ENCODE measurements at regions not wholly inside any gene's neighbourhood (a gene's known extent, or its start where the extent isn't known, plus 50 kb on each side); places are given as distances from the start of the nearest gene placed in this dataset.

GRCh38 chr21:28181730-28182129 is 810.9 kb downstream of the LTN1 start:
- no peak for DNase-seq
- Histone ChIP-seq H3K4me3 (no peak overlapping the region), H3K36me3 (ENCODE audit: control insufficient read depth in 4 of 4, insufficient read depth in 4 of 4, low read length in 4 of 4) (no peaks in the 10 kb centered on the region), H3K27me3 (ENCODE audit: control insufficient read depth in 3 of 3, insufficient read depth in 3 of 3, low read length in 2 of 3) (no peaks in the 10 kb centered on the region), H3K27ac (ENCODE audit: low read depth in 1 of 2, low read length in 1 of 2) (no peak overlapping the region), H3K9me3 (ENCODE audit: control insufficient read depth in 4 of 4, insufficient read depth in 3 of 4, low read length in 3 of 4) (peaks cover 0 to 6% (median 0%) of the 10 kb centered on the region in 4 donors), H3K4me1 (ENCODE audit: control insufficient read depth in 5 of 5, insufficient read depth in 5 of 5, low read length in 5 of 5) (peaks cover 0 to 18% (median 2%) of the 10 kb centered on the region in 5 donors), H3K9ac (ENCODE audit: insufficient read depth in 1 of 2, low read length in 2 of 2) (no peak overlapping the region)
- no peak for TF ChIP-seq CTCF (IDR thresholded peaks at IDR 0.05; ENCODE audit: control extremely low read depth, extremely low read depth)
- no peak for ATAC-seq (ENCODE audit: insufficient read depth, low FRiP score)
- WGBS, 2 donors, result 90 to 94% methylated on average over 4 of the region's 4 CpGs

- Histone ChIP-seq H3K27me3 (ENCODE audit: control insufficient read depth in 3 of 3, insufficient read depth in 3 of 3, low read length in 2 of 3) (no peaks in the 10 kb centered on the region), H3K4me3 (no peak overlapping the region), H3K4me1 (ENCODE audit: control insufficient read depth in 5 of 5, insufficient read depth in 5 of 5, low read length in 5 of 5) (peaks cover 0 to 18% (median 2%) of the 10 kb centered on the region in 5 donors), H3K36me3 (ENCODE audit: control insufficient read depth in 4 of 4, insufficient read depth in 4 of 4, low read length in 4 of 4) (no peaks in the 10 kb centered on the region), H3K9ac (ENCODE audit: insufficient read depth in 1 of 2, low read length in 2 of 2) (no peak overlapping the region), H3K27ac (ENCODE audit: low read depth in 1 of 2, low read length in 1 of 2) (no peak overlapping the region), H3K9me3 (ENCODE audit: control insufficient read depth in 4 of 4, insufficient read depth in 3 of 4, low read length in 3 of 4) (peaks cover 0 to 8% (median 0%) of the 10 kb centered on the region in 4 donors)
- DNase-seq, result peak in 2 of 3 donors; percentile 80 to 84
- TF ChIP-seq CTCF (IDR thresholded peaks at IDR 0.05; ENCODE audit: control extremely low read depth, extremely low read depth), result no peak
- no peak for ATAC-seq (ENCODE audit: insufficient read depth, low FRiP score)
Measured at GRCh38 chr21:28179136-28179535, 813.5 kb downstream of the LTN1 start.

- Histone ChIP-seq H3K9me3 (ENCODE audit: control insufficient read depth in 4 of 4, insufficient read depth in 3 of 4, low read length in 3 of 4) (peaks cover 0 to 3% (median 0%) of the 10 kb centered on the region in 4 donors), H3K9ac (ENCODE audit: insufficient read depth in 1 of 2, low read length in 2 of 2) (no peak overlapping the region), H3K27me3 (ENCODE audit: control insufficient read depth in 3 of 3, insufficient read depth in 3 of 3, low read length in 2 of 3) (no peaks in the 10 kb centered on the region), H3K4me1 (ENCODE audit: control insufficient read depth in 5 of 5, insufficient read depth in 5 of 5, low read length in 5 of 5) (peaks cover 0 to 18% (median 2%) of the 10 kb centered on the region in 5 donors), H3K27ac (ENCODE audit: low read depth in 1 of 2, low read length in 1 of 2) (no peak overlapping the region), H3K4me3 (no peak overlapping the region), H3K36me3 (ENCODE audit: control insufficient read depth in 4 of 4, insufficient read depth in 4 of 4, low read length in 4 of 4) (no peaks in the 10 kb centered on the region)
- WGBS, 2 donors, result 44 to 47% methylated on average over 1 of the region's 1 CpG
- ATAC-seq (ENCODE audit: insufficient read depth, low FRiP score) (no peak), DNase-seq (peak in 1 of 3 donors; percentile 26)
- TF ChIP-seq CTCF (IDR thresholded peaks at IDR 0.05; ENCODE audit: control extremely low read depth, extremely low read depth), result no peak
Measured at GRCh38 chr21:28177124-28177523, 815.6 kb downstream of the LTN1 start.

GRCh38 chr21:28174701-28175100 is 818.0 kb downstream of the LTN1 start:
- Histone ChIP-seq H3K4me3 (no peak overlapping the region), H3K27me3 (ENCODE audit: control insufficient read depth in 3 of 3, insufficient read depth in 3 of 3, low read length in 2 of 3) (no peaks in the 10 kb centered on the region), H3K36me3 (ENCODE audit: control insufficient read depth in 4 of 4, insufficient read depth in 4 of 4, low read length in 4 of 4) (no peaks in the 10 kb centered on the region), H3K27ac (ENCODE audit: low read depth in 1 of 2, low read length in 1 of 2) (no peak overlapping the region), H3K9ac (ENCODE audit: insufficient read depth in 1 of 2, low read length in 2 of 2) (no peak overlapping the region), H3K9me3 (ENCODE audit: control insufficient read depth in 4 of 4, insufficient read depth in 3 of 4, low read length in 3 of 4) (peaks cover 0 to 2% (median 0%) of the 10 kb centered on the region in 4 donors), H3K4me1 (ENCODE audit: control insufficient read depth in 5 of 5, insufficient read depth in 5 of 5, low read length in 5 of 5) (peaks cover 0 to 17% (median 2%) of the 10 kb centered on the region in 5 donors)
- no peak for ATAC-seq (ENCODE audit: insufficient read depth, low FRiP score)
- TF ChIP-seq CTCF (IDR thresholded peaks at IDR 0.05; ENCODE audit: control extremely low read depth, extremely low read depth), result no peak
- peak in 2 of 3 donors; percentile 74 to 82 for DNase-seq

Data from lung (tissue), 11 donors.